ENCODE measurements at regions not wholly inside any gene's neighbourhood (a gene's known extent, or its start where the extent isn't known, plus 50 kb on each side); places are given as distances from the start of the nearest gene placed in this dataset.
"Not testable (repeated sequence)": the region's sequence is repeated elsewhere in the genome, so short reads cannot be mapped to it uniquely, and the experiment has no call there.

DNA sequence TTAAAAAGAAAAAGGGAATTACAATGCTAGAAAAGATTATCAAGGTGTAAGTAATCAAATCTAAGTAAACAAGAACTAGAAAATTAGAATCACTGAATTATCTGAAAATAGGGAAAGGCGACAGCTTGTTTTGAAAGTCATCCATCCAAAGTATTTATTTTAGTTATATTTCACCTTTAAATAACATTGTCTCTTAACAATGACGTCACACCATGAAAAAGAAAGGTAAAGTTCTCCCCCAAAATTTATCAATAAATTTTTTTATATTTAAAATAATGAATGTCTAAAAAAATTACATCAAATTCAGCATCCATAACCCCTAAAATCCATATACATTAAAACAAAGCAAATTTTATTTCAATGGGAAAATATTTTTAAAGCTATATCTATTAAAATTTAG is 223.2 kb downstream of the RERGL start:
- Mint-ChIP-seq H3K27me3 (no peaks in the 10 kb centered on the region), H3K27ac (no peak overlapping the region), H3K4me3 (no peak overlapping the region), H3K4me1 (no peaks in the 10 kb centered on the region), H3K9me3 (peaks cover 7 to 25% (median 19%) of the 10 kb centered on the region in 5 donors), H3K36me3 (no peaks in the 10 kb centered on the region)
- Histone ChIP-seq H3K9me3 (ENCODE audit: low read length) (no peaks in the 10 kb centered on the region), H3K36me3 (ENCODE audit: insufficient read depth, low read length) (no peaks in the 10 kb centered on the region), H3K27ac (ENCODE audit: low read depth, low read length) (no peak overlapping the region), H3K4me3 (ENCODE audit: low read length) (no peak overlapping the region), H3K27me3 (ENCODE audit: insufficient read depth, low read length, poor library complexity, severe bottlenecking) (no peaks in the 10 kb centered on the region), H3K4me1 (ENCODE audit: insufficient read depth, low read length) (no peaks in the 10 kb centered on the region)
- no peak for DNase-seq
- ChIA-PET CTCF (no interaction called here), POLR2A (no interaction called here)

DNA sequence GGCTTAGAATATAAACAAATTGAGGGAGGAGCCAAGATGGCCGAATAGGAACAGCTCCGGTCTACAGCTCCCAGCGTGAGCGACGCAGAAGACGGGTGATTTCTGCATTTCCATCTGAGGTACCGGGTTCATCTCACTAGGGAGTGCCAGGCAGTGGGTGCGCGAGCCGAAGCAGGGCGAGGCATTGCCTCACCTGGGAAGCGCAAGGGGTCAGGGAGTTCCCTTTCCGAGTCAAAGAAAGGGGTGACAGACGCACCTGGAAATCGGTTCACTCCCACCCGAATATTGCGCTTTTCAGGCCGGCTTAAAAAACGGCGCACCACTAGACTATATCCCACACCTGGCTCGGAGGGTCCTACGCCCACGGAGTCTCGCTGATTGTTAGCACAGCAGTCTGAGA is 234.4 kb downstream of the RERGL start:
- H3K27ac Mint-ChIP-seq; H3K4me3 Mint-ChIP-seq; H3K4me1 ChIP-seq (ENCODE audit: insufficient read depth, low read length); H3K36me3 Mint-ChIP-seq; H3K27me3 ChIP-seq (ENCODE audit: insufficient read depth, low read length, poor library complexity, severe bottlenecking); H3K27ac ChIP-seq (ENCODE audit: low read depth, low read length); H3K9me3 ChIP-seq (ENCODE audit: low read length); H3K27me3 Mint-ChIP-seq; DNase-seq; POLR2A ChIA-PET; CTCF ChIA-PET; H3K36me3 ChIP-seq (ENCODE audit: insufficient read depth, low read length); H3K4me3 ChIP-seq (ENCODE audit: low read length); H3K4me1 Mint-ChIP-seq: not testable (repeated sequence)
- H3K9me3 Mint-ChIP-seq: peaks cover 6 to 19% (median 7%) of the 10 kb centered on the region in 5 donors

DNA sequence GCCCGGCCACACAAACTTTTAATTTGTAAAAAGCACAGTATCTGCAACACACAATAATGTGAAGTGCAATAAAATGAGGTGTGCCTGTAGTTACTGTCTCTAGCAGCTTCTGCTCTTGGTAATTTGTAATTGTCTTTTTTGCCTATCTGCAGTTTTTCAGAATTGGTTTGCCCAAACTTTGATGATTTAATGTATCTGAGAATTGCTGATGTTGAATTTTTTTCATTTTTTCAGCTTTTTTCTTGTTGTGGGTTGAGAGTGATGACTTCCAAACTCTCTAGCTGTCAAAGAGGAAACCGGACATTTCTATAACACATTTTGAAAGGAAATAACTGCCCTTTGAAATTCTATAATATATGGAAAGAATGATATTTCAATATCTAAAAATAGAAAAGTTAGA is 236.9 kb downstream of the RERGL start:
- Mint-ChIP-seq H3K36me3 (no peaks in the 10 kb centered on the region), H3K27me3 (no peaks in the 10 kb centered on the region), H3K9me3 (peaks cover 6 to 23% (median 10%) of the 10 kb centered on the region in 5 donors), H3K4me1 (no peaks in the 10 kb centered on the region), H3K4me3 (no peak overlapping the region), H3K27ac (no peak overlapping the region)
- H3K9me3 ChIP-seq (ENCODE audit: low read length): no peaks in the 10 kb centered on the region
- CTCF ChIA-PET: no interaction called here
- H3K4me3 ChIP-seq (ENCODE audit: low read length): no peak overlapping the region
- POLR2A ChIA-PET: no interaction called here
- H3K27ac ChIP-seq (ENCODE audit: low read depth, low read length): no peak overlapping the region
- no peaks in the 10 kb centered on the region for H3K36me3 ChIP-seq (ENCODE audit: insufficient read depth, low read length)
- H3K27me3 ChIP-seq (ENCODE audit: insufficient read depth, low read length, poor library complexity, severe bottlenecking): no peaks in the 10 kb centered on the region
- no peak for DNase-seq
- H3K4me1 ChIP-seq (ENCODE audit: insufficient read depth, low read length): no peaks in the 10 kb centered on the region

DNA sequence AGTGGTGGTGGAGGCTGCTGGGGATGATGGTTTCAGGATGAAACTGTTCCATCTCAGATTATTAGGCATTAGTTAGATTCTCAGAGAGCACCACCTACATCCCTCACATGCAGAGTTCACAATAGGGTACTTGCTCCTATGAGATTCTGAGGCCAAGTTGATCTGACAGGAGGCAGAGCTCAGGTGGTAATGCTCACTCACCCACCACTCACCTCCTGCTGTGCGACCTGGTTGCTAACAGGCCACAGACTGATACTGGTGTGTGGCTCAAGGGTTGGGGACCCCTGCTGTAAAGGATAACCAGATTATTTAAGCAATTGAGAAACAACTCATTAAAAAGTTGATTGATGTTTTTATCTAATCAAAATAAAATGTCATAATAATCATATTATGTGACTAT is 248.5 kb downstream of the RERGL start:
- H3K9me3 Mint-ChIP-seq: peaks cover 2 to 27% (median 10%) of the 10 kb centered on the region in 5 donors
- Histone ChIP-seq H3K36me3 (ENCODE audit: insufficient read depth, low read length) (no peaks in the 10 kb centered on the region), H3K27me3 (ENCODE audit: insufficient read depth, low read length, poor library complexity, severe bottlenecking) (no peaks in the 10 kb centered on the region), H3K27ac (ENCODE audit: low read depth, low read length) (no peak overlapping the region), H3K4me3 (ENCODE audit: low read length) (no peak overlapping the region), H3K9me3 (ENCODE audit: low read length) (no peaks in the 10 kb centered on the region), H3K4me1 (ENCODE audit: insufficient read depth, low read length) (no peaks in the 10 kb centered on the region)
- no peak overlapping the region for H3K4me3 Mint-ChIP-seq
- H3K4me1 Mint-ChIP-seq: no peaks in the 10 kb centered on the region
- CTCF ChIA-PET: no interaction called here
- no peak overlapping the region for H3K27ac Mint-ChIP-seq
- peaks cover 0 to 1% of the 10 kb centered on the region in 2 donors for H3K27me3 Mint-ChIP-seq
- H3K36me3 Mint-ChIP-seq: no peaks in the 10 kb centered on the region
- DNase-seq: no peak
- POLR2A ChIA-PET: no interaction called here

DNA sequence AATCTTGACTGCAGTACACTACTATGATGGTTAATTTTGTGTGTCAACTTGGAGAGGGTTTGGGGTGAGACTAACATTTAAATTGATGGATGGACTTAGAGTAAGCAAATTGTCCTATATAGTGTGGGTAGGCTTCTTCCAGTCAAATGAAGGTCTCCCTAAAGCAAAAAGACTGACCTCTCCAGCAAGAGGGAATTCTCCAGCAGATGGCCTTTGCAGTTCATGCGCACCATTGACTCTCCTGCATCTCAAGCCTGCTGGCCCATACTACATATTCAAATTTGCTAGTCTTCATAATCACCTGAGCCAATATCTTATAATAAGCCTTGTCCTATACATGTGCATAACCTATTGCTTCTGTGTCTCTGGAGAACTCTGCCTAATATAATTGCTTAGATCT is 260.2 kb downstream of the RERGL start:
- H3K4me1 ChIP-seq (ENCODE audit: insufficient read depth, low read length): no peaks in the 10 kb centered on the region
- no peaks in the 10 kb centered on the region for H3K36me3 ChIP-seq (ENCODE audit: insufficient read depth, low read length)
- H3K27me3 ChIP-seq (ENCODE audit: insufficient read depth, low read length, poor library complexity, severe bottlenecking): no peaks in the 10 kb centered on the region
- H3K4me3 ChIP-seq (ENCODE audit: low read length): no peak overlapping the region
- no peak for DNase-seq
- no peaks in the 10 kb centered on the region for H3K4me1 Mint-ChIP-seq
- ChIA-PET POLR2A (no interaction called here), CTCF (no interaction called here)
- H3K27ac Mint-ChIP-seq: no peak overlapping the region
- H3K27me3 Mint-ChIP-seq: no peaks in the 10 kb centered on the region
- H3K36me3 Mint-ChIP-seq: no peaks in the 10 kb centered on the region
- H3K27ac ChIP-seq (ENCODE audit: low read depth, low read length): no peak overlapping the region
- no peaks in the 10 kb centered on the region for H3K9me3 ChIP-seq (ENCODE audit: low read length)
- no peak overlapping the region for H3K4me3 Mint-ChIP-seq
- H3K9me3 Mint-ChIP-seq: peaks cover 0 to 24% (median 5%) of the 10 kb centered on the region in 5 donors

DNA sequence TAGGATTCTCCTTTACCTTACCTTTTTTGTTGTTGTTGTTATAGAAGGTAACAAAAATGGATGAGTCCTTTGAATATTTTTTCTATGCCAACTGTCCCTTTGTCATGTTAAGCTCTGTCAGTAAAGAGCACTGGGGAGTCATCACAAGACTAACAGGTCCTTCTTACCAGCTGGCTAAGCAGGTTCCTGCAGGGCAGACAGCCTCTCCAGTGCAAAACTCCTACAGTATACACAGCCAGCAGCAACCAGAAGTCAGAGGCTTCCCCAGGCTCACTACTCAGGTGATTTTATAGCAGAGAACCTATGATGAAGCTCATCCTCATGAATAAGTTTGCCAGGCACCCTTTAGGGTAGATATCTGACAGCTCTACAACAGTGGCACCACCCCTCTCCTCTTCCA is 271.1 kb downstream of the RERGL start:
- H3K36me3 ChIP-seq (ENCODE audit: insufficient read depth, low read length): no peaks in the 10 kb centered on the region
- no peaks in the 10 kb centered on the region for H3K36me3 Mint-ChIP-seq
- no peak for DNase-seq
- no peak overlapping the region for H3K27ac ChIP-seq (ENCODE audit: low read depth, low read length)
- no peak overlapping the region for H3K4me3 Mint-ChIP-seq
- ChIA-PET POLR2A (no interaction called here), CTCF (no interaction called here)
- H3K9me3 Mint-ChIP-seq: peaks cover 7 to 22% (median 13%) of the 10 kb centered on the region in 5 donors
- H3K27me3 ChIP-seq (ENCODE audit: insufficient read depth, low read length, poor library complexity, severe bottlenecking): no peaks in the 10 kb centered on the region
- no peak overlapping the region for H3K4me3 ChIP-seq (ENCODE audit: low read length)
- no peaks in the 10 kb centered on the region for H3K4me1 ChIP-seq (ENCODE audit: insufficient read depth, low read length)
- no peaks in the 10 kb centered on the region for H3K4me1 Mint-ChIP-seq
- no peaks in the 10 kb centered on the region for H3K27me3 Mint-ChIP-seq
- no peak overlapping the region for H3K27ac Mint-ChIP-seq
- H3K9me3 ChIP-seq (ENCODE audit: low read length): no peaks in the 10 kb centered on the region

DNA sequence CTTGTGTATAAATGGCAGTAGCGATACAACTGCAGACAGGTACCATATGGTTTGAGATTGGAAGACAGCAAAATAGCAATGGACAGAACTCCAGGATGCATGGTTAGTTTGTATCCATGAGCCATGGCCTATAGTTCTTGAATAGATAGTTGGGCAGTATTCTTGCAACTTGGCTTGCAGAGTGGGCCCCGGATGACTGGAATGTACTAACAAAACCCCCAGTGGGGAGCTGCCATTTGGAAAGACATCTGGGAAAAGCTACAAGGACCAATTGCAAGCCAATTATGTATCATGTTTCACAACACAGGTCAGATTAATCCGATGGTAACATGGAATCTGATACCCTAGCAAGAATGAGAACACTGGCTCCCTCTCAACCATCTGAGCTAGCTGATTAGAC is 279.6 kb downstream of the RERGL start:
- H3K36me3 Mint-ChIP-seq: no peaks in the 10 kb centered on the region
- no peaks in the 10 kb centered on the region for H3K4me1 Mint-ChIP-seq

DNA sequence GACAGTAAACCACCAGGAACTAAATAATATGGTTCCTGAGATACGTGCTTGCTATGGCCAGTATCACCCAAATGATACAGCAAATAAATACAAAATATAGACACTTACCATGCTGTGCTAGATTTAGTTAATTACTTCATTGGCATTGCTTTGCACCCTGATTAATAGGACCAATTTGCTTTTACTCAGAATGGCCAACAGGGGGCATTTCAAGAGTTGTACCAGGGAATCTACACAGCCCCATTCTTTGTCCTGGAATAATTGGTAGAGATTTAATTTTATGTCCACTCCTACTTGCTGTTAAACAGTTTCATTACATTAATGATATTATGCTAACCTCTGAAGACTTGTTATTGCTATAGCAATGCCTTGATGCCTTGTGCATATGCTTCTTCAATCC is 280.8 kb downstream of the RERGL start:
- ChIA-PET POLR2A (no interaction called here), CTCF (no interaction called here)
- Histone ChIP-seq H3K4me1 (ENCODE audit: insufficient read depth, low read length) (no peaks in the 10 kb centered on the region), H3K27me3 (ENCODE audit: insufficient read depth, low read length, poor library complexity, severe bottlenecking) (no peaks in the 10 kb centered on the region), H3K4me3 (ENCODE audit: low read length) (no peak overlapping the region), H3K9me3 (ENCODE audit: low read length) (no peaks in the 10 kb centered on the region), H3K27ac (ENCODE audit: low read depth, low read length) (no peak overlapping the region), H3K36me3 (ENCODE audit: insufficient read depth, low read length) (no peaks in the 10 kb centered on the region)
- Mint-ChIP-seq H3K27me3 (no peaks in the 10 kb centered on the region), H3K36me3 (no peaks in the 10 kb centered on the region), H3K9me3 (peaks cover 13 to 30% (median 17%) of the 10 kb centered on the region in 5 donors), H3K4me1 (no peaks in the 10 kb centered on the region), H3K27ac (no peak overlapping the region), H3K4me3 (no peak overlapping the region)
- no peak for DNase-seq

More for the DNA sequence above, 279.6 kb downstream of the RERGL start:
- Histone ChIP-seq H3K9me3 (ENCODE audit: low read length) (no peaks in the 10 kb centered on the region), H3K27ac (ENCODE audit: low read depth, low read length) (no peak overlapping the region), H3K27me3 (ENCODE audit: insufficient read depth, low read length, poor library complexity, severe bottlenecking) (no peaks in the 10 kb centered on the region), H3K4me3 (ENCODE audit: low read length) (no peak overlapping the region), H3K4me1 (ENCODE audit: insufficient read depth, low read length) (no peaks in the 10 kb centered on the region), H3K36me3 (ENCODE audit: insufficient read depth, low read length) (no peaks in the 10 kb centered on the region)
- ChIA-PET CTCF (no interaction called here), POLR2A (no interaction called here)
- Mint-ChIP-seq H3K9me3 (peaks cover 13 to 39% (median 21%) of the 10 kb centered on the region in 5 donors), H3K27me3 (no peaks in the 10 kb centered on the region), H3K27ac (no peak overlapping the region), H3K4me3 (no peak overlapping the region)
- DNase-seq: no peak
